ENCODE measurements at regions not wholly inside any gene's neighbourhood (a gene's known extent, or its start where the extent isn't known, plus 50 kb on each side); places are given as distances from the start of the nearest gene placed in this dataset.

- TF ChIP-seq POLR2A (IDR thresholded peaks at IDR 0.05) (no peak), CTCF (IDR thresholded peaks at IDR 0.05) (no peak)
These were observed 403.4 kb upstream of the DCN start for GRCh38 chr12:91586015-91586414.

Measured in right lobe of liver (tissue), 4 donors.